ENCODE measurements at regions not wholly inside any gene's neighbourhood (a gene's known extent, or its start where the extent isn't known, plus 50 kb on each side); places are given as distances from the start of the nearest gene placed in this dataset.

- Mint-ChIP-seq H3K9me3 (peaks cover 9% of the 10 kb centered on the region), H3K27ac (no peak overlapping the region), H3K36me3 (ENCODE audit: low read depth) (no peaks in the 10 kb centered on the region), H3K27me3 (no peaks in the 10 kb centered on the region), H3K4me1 (no peaks in the 10 kb centered on the region), H3K4me3 (no peak overlapping the region)
- intact Hi-C loops (cut with micrococcal nuclease) = no loop called here
- ChIA-PET POLR2A (no interaction called here), CTCF (no interaction called here)
- ATAC-seq (ENCODE audit: low read depth) = no peak
- DNase-seq = no peak
- TF ChIP-seq, protein P1, sequence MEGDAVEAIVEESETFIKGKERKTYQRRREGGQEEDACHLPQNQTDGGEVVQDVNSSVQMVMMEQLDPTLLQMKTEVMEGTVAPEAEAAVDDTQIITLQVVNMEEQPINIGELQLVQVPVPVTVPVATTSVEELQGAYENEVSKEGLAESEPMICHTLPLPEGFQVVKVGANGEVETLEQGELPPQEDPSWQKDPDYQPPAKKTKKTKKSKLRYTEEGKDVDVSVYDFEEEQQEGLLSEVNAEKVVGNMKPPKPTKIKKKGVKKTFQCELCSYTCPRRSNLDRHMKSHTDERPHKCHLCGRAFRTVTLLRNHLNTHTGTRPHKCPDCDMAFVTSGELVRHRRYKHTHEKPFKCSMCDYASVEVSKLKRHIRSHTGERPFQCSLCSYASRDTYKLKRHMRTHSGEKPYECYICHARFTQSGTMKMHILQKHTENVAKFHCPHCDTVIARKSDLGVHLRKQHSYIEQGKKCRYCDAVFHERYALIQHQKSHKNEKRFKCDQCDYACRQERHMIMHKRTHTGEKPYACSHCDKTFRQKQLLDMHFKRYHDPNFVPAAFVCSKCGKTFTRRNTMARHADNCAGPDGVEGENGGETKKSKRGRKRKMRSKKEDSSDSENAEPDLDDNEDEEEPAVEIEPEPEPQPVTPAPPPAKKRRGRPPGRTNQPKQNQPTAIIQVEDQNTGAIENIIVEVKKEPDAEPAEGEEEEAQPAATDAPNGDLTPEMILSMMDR (IDR thresholded peaks at IDR 0.05) = no peak
Observed at GRCh38 chr3:103510760-103511159, 1075.9 kb downstream of the ZPLD1 start.

DNA sequence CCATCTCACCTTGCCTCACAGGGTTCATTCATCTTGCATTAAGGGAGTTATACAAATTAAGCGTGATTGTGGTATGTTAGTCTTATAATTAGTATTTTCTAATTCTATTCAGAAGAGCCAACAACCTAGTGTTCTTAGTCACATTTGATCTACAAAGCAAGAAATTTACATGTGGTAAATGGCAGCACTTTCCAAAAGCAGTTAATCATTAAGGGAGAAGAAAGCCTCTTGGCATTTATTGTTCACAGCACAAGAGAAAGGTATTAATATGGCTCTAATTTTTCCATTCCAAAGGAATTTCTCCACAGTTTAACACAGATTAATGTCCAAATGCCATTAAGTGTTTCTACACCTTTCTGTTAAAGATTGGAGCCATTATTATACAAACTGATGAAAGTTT is 1077.1 kb downstream of the ZPLD1 start:
- no peaks in the 10 kb centered on the region for H3K36me3 Mint-ChIP-seq (ENCODE audit: low read depth)
- TF ChIP-seq, protein P1 (IDR thresholded peaks at IDR 0.05) = no peak
- H3K4me3 Mint-ChIP-seq = no peak overlapping the region
- ATAC-seq (ENCODE audit: low read depth) = no peak
- intact Hi-C loops (cut with micrococcal nuclease) = no loop called here
- H3K9me3 Mint-ChIP-seq = peaks cover 1% of the 10 kb centered on the region
- no peak for DNase-seq
- POLR2A ChIA-PET = no interaction called here
- CTCF ChIA-PET = no interaction called here
- H3K4me1 Mint-ChIP-seq = no peaks in the 10 kb centered on the region
- H3K27me3 Mint-ChIP-seq = no peaks in the 10 kb centered on the region
- no peak overlapping the region for H3K27ac Mint-ChIP-seq

DNA sequence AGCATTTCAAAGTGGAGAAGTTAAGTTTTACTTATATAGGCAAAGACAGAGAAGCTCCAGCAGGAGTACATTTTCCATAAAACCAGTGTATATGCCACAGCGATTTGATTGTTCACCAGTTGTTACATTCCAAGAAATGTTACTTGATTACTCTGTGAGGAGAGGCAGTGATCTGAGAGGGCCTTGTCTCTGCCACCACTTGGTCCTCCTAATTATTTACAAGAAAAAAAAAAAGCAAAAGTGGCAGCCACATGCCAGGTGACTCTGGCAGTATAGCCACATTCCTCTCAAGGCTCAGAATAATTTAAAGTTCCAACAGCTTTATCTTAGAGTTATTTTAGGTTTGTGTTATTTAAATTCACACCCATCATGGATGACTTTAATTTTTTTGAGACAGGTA is 1077.8 kb downstream of the ZPLD1 start:
- intact Hi-C loops (cut with micrococcal nuclease) = no loop called here
- Mint-ChIP-seq H3K27me3 (no peaks in the 10 kb centered on the region), H3K36me3 (ENCODE audit: low read depth) (no peaks in the 10 kb centered on the region), H3K4me3 (no peak overlapping the region), H3K27ac (no peak overlapping the region), H3K4me1 (no peaks in the 10 kb centered on the region), H3K9me3 (no peaks in the 10 kb centered on the region)
- CTCF ChIA-PET = no interaction called here
- TF ChIP-seq, protein P1 (IDR thresholded peaks at IDR 0.05) = no peak
- DNase-seq = no peak
- ATAC-seq (ENCODE audit: low read depth) = no peak
- POLR2A ChIA-PET = no interaction called here

DNA sequence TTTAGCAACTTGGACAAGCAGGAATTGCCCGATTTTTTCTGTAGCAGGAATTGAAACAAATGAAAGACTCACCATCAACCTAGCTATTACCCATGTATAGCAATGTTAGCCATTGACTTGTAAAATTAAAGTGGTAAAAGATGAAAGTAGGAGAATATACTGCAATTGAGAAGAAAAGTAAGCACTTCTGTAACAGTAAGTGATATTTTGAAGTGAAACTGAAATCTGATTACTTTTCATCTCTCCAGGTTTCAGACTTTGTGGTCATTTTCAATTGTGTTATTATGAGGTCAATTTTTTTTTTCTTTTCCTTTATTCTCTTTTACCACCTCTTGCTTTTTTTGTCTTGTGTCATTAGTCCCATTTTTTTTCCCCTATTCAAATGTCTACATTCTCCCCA is 1078.2 kb downstream of the ZPLD1 start:
- Mint-ChIP-seq H3K27ac (no peak overlapping the region), H3K27me3 (no peaks in the 10 kb centered on the region), H3K4me3 (no peak overlapping the region), H3K4me1 (no peaks in the 10 kb centered on the region), H3K9me3 (no peaks in the 10 kb centered on the region), H3K36me3 (ENCODE audit: low read depth) (no peaks in the 10 kb centered on the region)
- ATAC-seq (ENCODE audit: low read depth) (no peak), DNase-seq (no peak)
- intact Hi-C loops (cut with micrococcal nuclease) = no loop called here
- TF ChIP-seq, protein P1 (IDR thresholded peaks at IDR 0.05) = no peak
- ChIA-PET CTCF (no interaction called here), POLR2A (no interaction called here)

- no peaks in the 10 kb centered on the region for H3K27me3 Mint-ChIP-seq
- no peak for ATAC-seq (ENCODE audit: low read depth)
- H3K9me3 Mint-ChIP-seq = peaks cover 1% of the 10 kb centered on the region
- intact Hi-C loops (cut with micrococcal nuclease) = no loop called here
- no peaks in the 10 kb centered on the region for H3K4me1 Mint-ChIP-seq
- ChIA-PET POLR2A (no interaction called here), CTCF (no interaction called here)
- TF ChIP-seq, protein P1 (IDR thresholded peaks at IDR 0.05) = no peak
- no peak overlapping the region for H3K4me3 Mint-ChIP-seq
- DNase-seq = no peak
- H3K27ac Mint-ChIP-seq = no peak overlapping the region
- no peaks in the 10 kb centered on the region for H3K36me3 Mint-ChIP-seq (ENCODE audit: low read depth)
Observed at GRCh38 chr3:103515116-103515515, 1080.3 kb downstream of the ZPLD1 start.
